ENCODE measurements at regions not wholly inside any gene's neighbourhood (a gene's known extent, or its start where the extent isn't known, plus 50 kb on each side); places are given as distances from the start of the nearest gene placed in this dataset.

DNA sequence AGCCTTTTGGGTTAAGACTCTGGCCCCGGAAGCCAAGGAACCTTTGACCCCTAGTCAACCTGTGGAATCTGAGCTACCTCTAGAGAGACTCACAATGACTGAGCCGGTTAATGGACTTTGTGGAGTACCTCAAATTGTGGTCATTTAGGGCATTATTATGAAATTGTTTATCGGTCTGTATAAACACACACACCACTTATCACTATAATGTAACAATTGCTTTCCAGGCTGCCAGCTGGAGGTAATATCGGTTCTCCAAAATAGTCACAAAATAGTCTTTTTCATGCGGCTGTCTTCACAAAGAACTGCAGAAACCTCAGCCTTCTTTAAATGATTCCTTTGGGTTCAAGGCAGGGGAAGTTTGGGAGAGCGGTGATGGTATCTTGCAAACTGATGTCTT is 144.2 kb downstream of the DACT1 start:
- no peaks in the 10 kb centered on the region for H3K36me3 ChIP-seq (replicated peaks in 1 of 2; ENCODE audit: control insufficient read depth in 1 of 2, insufficient read depth in 2 of 2, low read length in 2 of 2)
- no peak overlapping the region for H3K4me3 Mint-ChIP-seq
- no peak overlapping the region for H3K4me3 ChIP-seq (replicated peaks in 1 of 3; ENCODE audit: low read depth in 2 of 3, low read length in 3 of 3)
- no peaks in the 10 kb centered on the region for H3K9me3 ChIP-seq (replicated peaks in 1 of 2; ENCODE audit: control insufficient read depth in 1 of 2, insufficient read depth in 1 of 2, low read length in 2 of 2)
- H4K20me1 ChIP-seq (ENCODE audit: insufficient read depth, low read length) = no peaks in the 10 kb centered on the region
- no peaks in the 10 kb centered on the region for H3K9me3 Mint-ChIP-seq
- H3K4me2 ChIP-seq (replicated peaks; ENCODE audit: extremely low read depth, low read length, poor library complexity, severe bottlenecking) = no peak overlapping the region
- H2AFZ ChIP-seq (ENCODE audit: insufficient read depth, low read depth, low read length, poor library complexity, severe bottlenecking) = no peak overlapping the region
- no peaks in the 10 kb centered on the region for H3K36me3 Mint-ChIP-seq
- no peaks in the 10 kb centered on the region for H3K4me1 Mint-ChIP-seq
- H3K9ac ChIP-seq (ENCODE audit: insufficient read depth, low read length, poor library complexity, severe bottlenecking) = no peak overlapping the region
- TF ChIP-seq CTCF (IDR thresholded peaks at IDR 0.05) = no peak
- no peak overlapping the region for H3K27ac Mint-ChIP-seq
- WGBS (ENCODE audit: insufficient coverage) = 100% methylated on average over 1 of the region's 6 CpGs
- peaks cover 0 to under 1% (median 0%) of the 10 kb centered on the region in 3 donors for H3K27me3 Mint-ChIP-seq (ENCODE audit: low read depth in 3 of 3)
- DNase-seq = no peak
- H3K27ac ChIP-seq (ENCODE audit: low read depth in 1 of 2, low read length in 2 of 2) = no peak overlapping the region
- H3K4me1 ChIP-seq (ENCODE audit: control insufficient read depth in 1 of 2, insufficient read depth in 2 of 2, low read length in 2 of 2) = no peaks in the 10 kb centered on the region
- H3K27me3 ChIP-seq (ENCODE audit: control insufficient read depth in 2 of 2, insufficient read depth in 2 of 2, low read length in 2 of 2) = no peaks in the 10 kb centered on the region
- no peaks in the 10 kb centered on the region for H3K79me2 ChIP-seq (ENCODE audit: insufficient read depth, low read length)
- intact Hi-C loops (cut with micrococcal nuclease) = no loop called here

GRCh38 chr14:58783792-58784511 is 146.2 kb downstream of the DACT1 start:
- WGBS (ENCODE audit: insufficient coverage) = 87% methylated on average over 10 of the region's 10 CpGs

More at GRCh38 chr14:58783792-58784511, 146.2 kb downstream of the DACT1 start:
- Mint-ChIP-seq H3K27me3 (ENCODE audit: low read depth in 3 of 3) (peaks cover 0 to 5% (median 1%) of the 10 kb centered on the region in 3 donors), H3K27ac (no peak overlapping the region), H3K9me3 (no peaks in the 10 kb centered on the region), H3K4me3 (no peak overlapping the region), H3K4me1 (peaks cover 2% of the 10 kb centered on the region), H3K36me3 (no peaks in the 10 kb centered on the region)
- Histone ChIP-seq H3K36me3 (replicated peaks in 1 of 2; ENCODE audit: control insufficient read depth in 1 of 2, insufficient read depth in 2 of 2, low read length in 2 of 2) (no peaks in the 10 kb centered on the region), H4K20me1 (ENCODE audit: insufficient read depth, low read length) (no peaks in the 10 kb centered on the region), H3K9ac (ENCODE audit: insufficient read depth, low read length, poor library complexity, severe bottlenecking) (no peak overlapping the region), H3K4me3 (replicated peaks in 1 of 3; ENCODE audit: low read depth in 2 of 3, low read length in 3 of 3) (no peak overlapping the region), H3K27ac (ENCODE audit: low read depth in 1 of 2, low read length in 2 of 2) (no peak overlapping the region), H3K4me1 (ENCODE audit: control insufficient read depth in 1 of 2, insufficient read depth in 2 of 2, low read length in 2 of 2) (no peaks in the 10 kb centered on the region), H2AFZ (ENCODE audit: insufficient read depth, low read depth, low read length, poor library complexity, severe bottlenecking) (no peak overlapping the region), H3K27me3 (ENCODE audit: control insufficient read depth in 2 of 2, insufficient read depth in 2 of 2, low read length in 2 of 2) (no peaks in the 10 kb centered on the region), H3K4me2 (replicated peaks; ENCODE audit: extremely low read depth, low read length, poor library complexity, severe bottlenecking) (no peak overlapping the region), H3K9me3 (replicated peaks in 1 of 2; ENCODE audit: control insufficient read depth in 1 of 2, insufficient read depth in 1 of 2, low read length in 2 of 2) (no peaks in the 10 kb centered on the region), H3K79me2 (ENCODE audit: insufficient read depth, low read length) (no peaks in the 10 kb centered on the region)
- no peak for DNase-seq
- intact Hi-C loops (cut with micrococcal nuclease) = no loop called here
- no peak for TF ChIP-seq CTCF (IDR thresholded peaks at IDR 0.05)

All from CD14-positive monocyte (primary cell).